Endothelial cell of umbilical vein (primary cell): ENCODE measurements at regions not wholly inside any gene's neighbourhood (a gene's known extent, or its start where the extent isn't known, plus 50 kb on each side); places are given as distances from the start of the nearest gene placed in this dataset.

ENCODE experiments used
- EZH2 ChIP-seq: IDR thresholded peaks from 2 replicates; pipeline ENCODE4 v1.6.1; 2012; ENCODE audit warnings: borderline replicate concordance, low read depth, mild to moderate bottlenecking, moderate library complexity, low read length, inconsistent platforms; ENCODE audit not compliant: severe bottlenecking
- POLR2A ChIP-seq: IDR thresholded peaks from 2 replicates; pipeline ENCODE4 v1.6.1; 2012; ENCODE audit warnings: low read depth, mild to moderate bottlenecking, control low read depth, low read length
- TF ChIP-seq, protein P1 (sequence below), 2 donors: IDR thresholded peaks; 1 replicate in 1 of 2; 2 replicates in 1 of 2; pipeline ENCODE4 v1.5.1; 2011; ENCODE audit warnings: low read length in 2 of 2, mild to moderate bottlenecking in 2 of 2, moderate library complexity in 2 of 2, control low read depth in 1 of 2, inconsistent platforms in 1 of 2, low read depth in 1 of 2; ENCODE audit not compliant: insufficient read depth in 1 of 2; ENCODE audit errors: extremely low read depth in 1 of 2

DNA sequence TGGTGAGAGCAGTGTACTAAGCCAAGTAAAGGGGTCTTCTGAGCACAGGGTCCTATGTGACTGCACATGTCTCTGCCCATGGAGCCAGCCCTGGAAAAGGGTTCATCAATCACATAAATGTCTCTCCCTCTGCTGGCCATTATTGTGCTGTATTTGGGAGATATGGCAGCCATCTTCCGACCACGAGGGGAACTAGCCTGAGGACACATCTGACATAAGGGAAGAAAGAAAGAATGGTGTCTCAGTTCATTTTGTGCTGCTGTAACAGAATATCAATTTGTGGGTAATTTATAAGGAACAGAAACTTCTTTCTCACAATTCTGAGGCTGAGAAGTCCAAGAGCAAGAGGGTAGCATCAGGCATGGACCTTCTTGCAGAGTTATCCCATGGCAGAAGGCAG is 55.1 kb upstream of the GJA5 start:
- TF ChIP-seq, protein P1, sequence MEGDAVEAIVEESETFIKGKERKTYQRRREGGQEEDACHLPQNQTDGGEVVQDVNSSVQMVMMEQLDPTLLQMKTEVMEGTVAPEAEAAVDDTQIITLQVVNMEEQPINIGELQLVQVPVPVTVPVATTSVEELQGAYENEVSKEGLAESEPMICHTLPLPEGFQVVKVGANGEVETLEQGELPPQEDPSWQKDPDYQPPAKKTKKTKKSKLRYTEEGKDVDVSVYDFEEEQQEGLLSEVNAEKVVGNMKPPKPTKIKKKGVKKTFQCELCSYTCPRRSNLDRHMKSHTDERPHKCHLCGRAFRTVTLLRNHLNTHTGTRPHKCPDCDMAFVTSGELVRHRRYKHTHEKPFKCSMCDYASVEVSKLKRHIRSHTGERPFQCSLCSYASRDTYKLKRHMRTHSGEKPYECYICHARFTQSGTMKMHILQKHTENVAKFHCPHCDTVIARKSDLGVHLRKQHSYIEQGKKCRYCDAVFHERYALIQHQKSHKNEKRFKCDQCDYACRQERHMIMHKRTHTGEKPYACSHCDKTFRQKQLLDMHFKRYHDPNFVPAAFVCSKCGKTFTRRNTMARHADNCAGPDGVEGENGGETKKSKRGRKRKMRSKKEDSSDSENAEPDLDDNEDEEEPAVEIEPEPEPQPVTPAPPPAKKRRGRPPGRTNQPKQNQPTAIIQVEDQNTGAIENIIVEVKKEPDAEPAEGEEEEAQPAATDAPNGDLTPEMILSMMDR (IDR thresholded peaks at IDR 0.05; ENCODE audit: extremely low read depth in 1 of 2, insufficient read depth in 1 of 2, low read depth in 1 of 2, low read length in 2 of 2), result no peak
- no peak for TF ChIP-seq POLR2A
- no peak for TF ChIP-seq EZH2
